Endothelial cell of umbilical vein (primary cell): ENCODE measurements at regions not wholly inside any gene's neighbourhood (a gene's known extent, or its start where the extent isn't known, plus 50 kb on each side); places are given as distances from the start of the nearest gene placed in this dataset.

ENCODE experiments used
- BruUV-seq: library from RNA; stranded (reverse); fragments of 400-500 nt; replicated peaks from 2 replicates; lab custom pipeline; 2021; lab: Mats Ljungman, UMichigan
- CTCF ChIA-PET: fragments of 300-600, 350-600 bp; sonication (Branson Sonifier 250); formaldehyde crosslinking; loops from one replicate; lab custom pipeline; 2021; ENCODE audit warnings: antibody characterized with exemption, inconsistent platforms; lab: Charles Lee
- POLR2A ChIA-PET: fragments of 300-600, 350-600 bp; sonication (Branson Sonifier 250); formaldehyde crosslinking; loops from one replicate; lab custom pipeline; 2021; ENCODE audit warnings: antibody characterized with exemption, inconsistent platforms; lab: Charles Lee
- DNase-seq: peaks from one replicate; pipeline ENCODE4 v3.0.0-alpha.2; 2011; ENCODE audit warnings: low read depth, low spot score
- FAIRE-seq: peaks from 2 replicates; lab custom pipeline; 2011; peaks lifted over from hg19 to GRCh38; lab: Jason Lieb, UNC
- H2AFZ ChIP-seq: 2 replicates; pipeline ENCODE4 v1.6.0; 2012; ENCODE audit warnings: low read depth, low read length, control low read depth, inconsistent platforms
- H3K27ac ChIP-seq: 2 replicates; pipeline ENCODE4 v1.5.1; 2011; ENCODE audit warnings: low read depth, mild to moderate bottlenecking, control low read depth, low read length, moderate library complexity; ENCODE audit not compliant: insufficient read depth
- H3K27me3 ChIP-seq, 2 experiments: 2 replicates each; pipeline versions ENCODE4 v1.6.0 to v1.6.1; 2011; ENCODE audit warnings: low read length in 2 of 2, mixed read lengths in 1 of 2; ENCODE audit not compliant: control insufficient read depth in 2 of 2, insufficient read depth in 2 of 2
- H3K36me3 ChIP-seq, 2 experiments: 2 replicates in 1 of 2; 3 replicates in 1 of 2; pipeline ENCODE4 v1.5.1; 2011; ENCODE audit warnings: low read length in 2 of 2, mild to moderate bottlenecking in 1 of 2, moderate library complexity in 1 of 2; ENCODE audit not compliant: control insufficient read depth in 2 of 2, insufficient read depth in 2 of 2; ENCODE audit errors: extremely low read depth in 1 of 2
- H3K4me1 ChIP-seq: 3 replicates; pipeline ENCODE4 v1.5.1; 2011; ENCODE audit warnings: mild to moderate bottlenecking, low read length; ENCODE audit not compliant: control insufficient read depth, insufficient read depth; ENCODE audit errors: extremely low read depth
- H3K4me2 ChIP-seq: 2 replicates; pipeline ENCODE4 v1.6.1; 2011; ENCODE audit warnings: low read length, control low read depth, mixed read lengths; ENCODE audit not compliant: insufficient read depth
- H3K4me3 ChIP-seq, 3 experiments: fragments of 200-600 bp in 1 of 3; sonication (generic), shearing (Covaris generic) in 1 of 3; replicated peaks in 1 of 3; 2 replicates each; pipeline ENCODE4 v1.5.1; 2011 to 2016; ENCODE audit warnings: control low read depth in 3 of 3, low read length in 3 of 3, mild to moderate bottlenecking in 2 of 3, inconsistent platforms in 1 of 3, low read depth in 1 of 3, moderate library complexity in 1 of 3; ENCODE audit not compliant: insufficient read depth in 1 of 3
- H3K79me2 ChIP-seq: 2 replicates; pipeline ENCODE4 v1.6.0; 2012; ENCODE audit warnings: low read length, inconsistent platforms; ENCODE audit not compliant: control insufficient read depth, insufficient read depth
- H3K9ac ChIP-seq: replicated peaks from 2 replicates; pipeline ENCODE3; 2011; ENCODE audit warnings: low read length, control low read depth; ENCODE audit not compliant: insufficient read depth; ENCODE audit errors: extremely low read depth
- H3K9me1 ChIP-seq: replicated peaks from 3 replicates; pipeline ENCODE4 v1.6.0; 2011; ENCODE audit warnings: mild to moderate bottlenecking, low read length; ENCODE audit not compliant: control insufficient read depth, insufficient read depth; ENCODE audit errors: extremely low read depth
- H3K9me3 ChIP-seq: replicated peaks from 2 replicates; pipeline ENCODE4 v1.5.1; 2012; ENCODE audit warnings: low read length, inconsistent platforms; ENCODE audit not compliant: control insufficient read depth, insufficient read depth
- H4K20me1 ChIP-seq: replicated peaks from 2 replicates; pipeline ENCODE3; 2011; ENCODE audit warnings: mild to moderate bottlenecking, low read length; ENCODE audit not compliant: control insufficient read depth, insufficient read depth; ENCODE audit errors: extremely low read depth
- CTCF ChIP-seq, 2 donors: IDR thresholded peaks; 1 replicate in 1 of 2; 2 replicates in 1 of 2; pipeline ENCODE4 v1.5.1; 2011; ENCODE audit warnings: low read length in 2 of 2, mild to moderate bottlenecking in 2 of 2, moderate library complexity in 2 of 2, control low read depth in 1 of 2, inconsistent platforms in 1 of 2, low read depth in 1 of 2; ENCODE audit not compliant: insufficient read depth in 1 of 2; ENCODE audit errors: extremely low read depth in 1 of 2
- EZH2 ChIP-seq: IDR thresholded peaks from 2 replicates; pipeline ENCODE4 v1.6.1; 2012; ENCODE audit warnings: borderline replicate concordance, low read depth, mild to moderate bottlenecking, moderate library complexity, low read length, inconsistent platforms; ENCODE audit not compliant: severe bottlenecking
- FOS ChIP-seq: IDR thresholded peaks from 2 replicates; pipeline ENCODE4 v1.6.1; 2011; ENCODE audit warnings: mild to moderate bottlenecking, low read length, moderate library complexity, borderline replicate concordance; ENCODE audit not compliant: insufficient read depth
- GATA2 ChIP-seq: IDR thresholded peaks from 2 replicates; pipeline ENCODE4 v1.7.0; 2011; ENCODE audit warnings: low read depth, mild to moderate bottlenecking, moderate library complexity, mixed read lengths, low read length; ENCODE audit not compliant: insufficient read length, insufficient read depth
- JUN ChIP-seq: IDR thresholded peaks from 2 replicates; pipeline ENCODE4 v1.6.1; 2011; ENCODE audit warnings: borderline replicate concordance, low read depth; ENCODE audit not compliant: insufficient read length, insufficient read depth
- MAX ChIP-seq: IDR thresholded peaks from 2 replicates; pipeline ENCODE4 v1.6.1; 2011; ENCODE audit not compliant: insufficient read depth, insufficient read length
- MYC ChIP-seq: IDR thresholded peaks from one replicate; pipeline ENCODE4 v1.6.1; 2011; ENCODE audit warnings: mild to moderate bottlenecking, low read depth, low read length
- POLR2A ChIP-seq: IDR thresholded peaks from 2 replicates; pipeline ENCODE4 v1.6.1; 2012; ENCODE audit warnings: low read depth, mild to moderate bottlenecking, control low read depth, low read length
- POLR2AphosphoS5 ChIP-seq: IDR thresholded peaks from 2 replicates; pipeline ENCODE4 v1.6.1; 2012; ENCODE audit warnings: low read depth, mild to moderate bottlenecking, control low read depth, low read length, moderate library complexity; ENCODE audit not compliant: insufficient read depth
- dilution Hi-C: fragments of 300-500 bp; cut with MboI; formaldehyde crosslinking; loops from one replicate; pipeline ENCODE4 v1.15.0; 2019; ENCODE audit warnings: low sequenced_read_pairs; ENCODE audit not compliant: extremely low pct_ligation_motif_present
- intact Hi-C: fragments of 100-400 bp; cut with micrococcal nuclease; formaldehyde crosslinking; loops from one replicate; pipeline ENCODE4 v1.10.0; 2022

- POLR2A ChIA-PET: no interaction called here
- BruUV-seq: no TSS peak
These were observed 243.1 kb upstream of the SETBP1 start for GRCh38 chr18:44437603-44438002.

GRCh38 chr18:44450226-44450625, 230.5 kb upstream of the SETBP1 start:
- Histone ChIP-seq H4K20me1 (no peaks in the 10 kb centered on the region), H3K9me1 (no peaks in the 10 kb centered on the region), H3K36me3 (no peaks in the 10 kb centered on the region), H3K27me3 (no peaks in the 10 kb centered on the region), H3K79me2 (no peaks in the 10 kb centered on the region), H3K4me3 (no peak overlapping the region), H3K4me1 (no peaks in the 10 kb centered on the region), H3K9me3 (no peaks in the 10 kb centered on the region), H2AFZ (no peak overlapping the region), H3K9ac (no peak overlapping the region), H3K27ac (no peak overlapping the region), H3K4me2 (no peak overlapping the region)
- TF ChIP-seq MAX (no peak), JUN (no peak), FOS (no peak), GATA2 (no peak), MYC (no peak), EZH2 (no peak), POLR2AphosphoS5 (no peak), POLR2A (no peak), CTCF (IDR thresholded peaks at IDR 0.05; ENCODE audit: extremely low read depth in 1 of 2, insufficient read depth in 1 of 2, low read depth in 1 of 2, low read length in 2 of 2) (no peak)
- CTCF ChIA-PET: no interaction called here
- dilution Hi-C loops: no loop called here
- no peak for FAIRE-seq
- intact Hi-C loops: no loop called here
- POLR2A ChIA-PET: no interaction called here
- DNase-seq: no peak
- no TSS peak for BruUV-seq

More at GRCh38 chr18:44437603-44438002, 243.1 kb upstream of the SETBP1 start:
- H3K9me1 ChIP-seq: no peaks in the 10 kb centered on the region
- DNase-seq: no peak
- H3K27me3 ChIP-seq: no peaks in the 10 kb centered on the region
- H3K9ac ChIP-seq: no peak overlapping the region
- H3K4me2 ChIP-seq: no peak overlapping the region
- H3K4me3 ChIP-seq: no peak overlapping the region
- H3K36me3 ChIP-seq: no peaks in the 10 kb centered on the region
- CTCF ChIA-PET: no interaction called here
- no peak overlapping the region for H2AFZ ChIP-seq
- intact Hi-C loops: no loop called here
- FAIRE-seq: no peak
- no peaks in the 10 kb centered on the region for H4K20me1 ChIP-seq
- dilution Hi-C loops: no loop called here
- no peak for TF ChIP-seq EZH2
- no peaks in the 10 kb centered on the region for H3K79me2 ChIP-seq
- H3K9me3 ChIP-seq: no peaks in the 10 kb centered on the region
- no peak overlapping the region for H3K27ac ChIP-seq
- H3K4me1 ChIP-seq: no peaks in the 10 kb centered on the region
